HCT116 (cell line): ENCODE measurements at regions not wholly inside any gene's neighbourhood (a gene's known extent, or its start where the extent isn't known, plus 50 kb on each side); places are given as distances from the start of the nearest gene placed in this dataset.

Experiments used
- ATAC-seq: fragments of 200-7000 bp; cut with Tn5 transposase; 2 replicates; pipeline ENCODE4 v1.9.1; 2020; ENCODE audit warnings: mild to moderate bottlenecking, moderate library complexity
- BruUV-seq: library from RNA; stranded (reverse); fragments of 400-500 nt; replicated peaks from 2 replicates; lab custom pipeline; 2021; lab: Mats Ljungman, UMichigan
- CTCF ChIA-PET: fragments of 300-600 bp; sonication (Branson Sonifier 250); formaldehyde crosslinking; loops from one replicate; lab custom pipeline; 2021; ENCODE audit warnings: antibody characterized with exemption; lab: Charles Lee
- POLR2A ChIA-PET: fragments of 300-600, 350-600 bp; sonication (Branson Sonifier 250); formaldehyde crosslinking; loops from one replicate; lab custom pipeline; 2021; ENCODE audit warnings: antibody characterized with exemption; lab: Charles Lee
- RAD21 ChIA-PET, 2 experiments: fragments of 300-600 bp; sonication (Branson Sonifier 250); formaldehyde crosslinking; loops; one replicate each; lab custom pipeline; 2023; ENCODE audit warnings: low total read pairs in 2 of 2; ENCODE audit not compliant: uncharacterized antibody in 2 of 2, unreplicated experiment in 2 of 2, low non-redundant PET in 1 of 2; lab: Charles Lee
- DNase-seq: peaks from one replicate; pipeline ENCODE4 v3.0.0-alpha.2; 2010; ENCODE audit warnings: low read depth, low spot score
- H2AFZ ChIP-seq: fragments of 200-600 bp; shearing (Covaris generic), sonication (generic); 2 replicates; pipeline ENCODE4 v1.6.1; 2017; ENCODE audit warnings: low read depth, mixed run types, mixed read lengths, antibody characterized with exemption, low read length; ENCODE audit not compliant: poor library complexity, severe bottlenecking
- H3K27ac ChIP-seq: 2 replicates; pipeline ENCODE4 v1.5.1; 2012; ENCODE audit warnings: low read depth, low read length
- H3K27me3 ChIP-seq: fragments of 200-600 bp; sonication (generic); 2 replicates; pipeline ENCODE4 v1.6.1; 2016; ENCODE audit warnings: mixed run types, low read length, mixed read lengths; ENCODE audit not compliant: insufficient read depth
- H3K36me3 ChIP-seq, 2 experiments: fragments of 200-500 bp in 1 of 2; fragments of 200-600 bp in 1 of 2; sonication (Bioruptor generic) in 1 of 2; sonication (generic) in 1 of 2; 2 replicates each; pipeline versions ENCODE4 v1.5.1 to v1.6.1; 2014 to 2016; ENCODE audit warnings: low read length in 2 of 2, inconsistent platforms in 1 of 2, mixed read lengths in 1 of 2, mixed run types in 1 of 2; ENCODE audit not compliant: insufficient read depth in 2 of 2, control insufficient read depth in 1 of 2
- H3K4me1 ChIP-seq, 2 experiments: fragments of 200-600 bp in 1 of 2; sonication (generic) in 1 of 2; 2 replicates each; pipeline versions ENCODE4 v1.5.1 to v1.6.1; 2012 to 2017; ENCODE audit warnings: low read length in 2 of 2, inconsistent platforms in 1 of 2, mild to moderate bottlenecking in 1 of 2, mixed read lengths in 1 of 2, mixed run types in 1 of 2, moderate library complexity in 1 of 2; ENCODE audit not compliant: insufficient read depth in 2 of 2, control insufficient read depth in 1 of 2
- H3K4me2 ChIP-seq: fragments of 200-600 bp; sonication (generic); 2 replicates; pipeline ENCODE4 v1.6.1; 2017; ENCODE audit warnings: mixed run types, low read length, mixed read lengths
- H3K4me3 ChIP-seq, 2 experiments: fragments of 200-600 bp in 1 of 2; sonication (generic) in 1 of 2; replicated peaks in 1 of 2; 2 replicates each; pipeline ENCODE4 v1.5.1; 2011 to 2016; ENCODE audit warnings: low read length in 2 of 2, control low read depth in 1 of 2, low read depth in 1 of 2, mild to moderate bottlenecking in 1 of 2, mixed read lengths in 1 of 2, mixed run types in 1 of 2
- H3K79me2 ChIP-seq: fragments of 200-600 bp; sonication (generic); 2 replicates; pipeline ENCODE4 v1.6.1; 2017; ENCODE audit warnings: mild to moderate bottlenecking, mixed run types, low read length, moderate library complexity, mixed read lengths; ENCODE audit not compliant: insufficient read depth
- H3K9ac ChIP-seq: fragments of 200-600 bp; sonication (generic); 2 replicates; pipeline ENCODE4 v1.6.1; 2016; ENCODE audit warnings: low read length, mixed read lengths
- H3K9me2 ChIP-seq: fragments of 200-600 bp; sonication (generic), shearing (Covaris generic); 2 replicates; pipeline ENCODE4 v1.6.1; 2017; ENCODE audit warnings: mixed run types, mild to moderate bottlenecking, moderate library complexity; ENCODE audit not compliant: insufficient read depth
- H3K9me3 ChIP-seq, 2 experiments: fragments of 200-500 bp in 1 of 2; fragments of 200-600 bp in 1 of 2; sonication (Bioruptor generic) in 1 of 2; sonication (generic) in 1 of 2; 2 replicates each; pipeline ENCODE4 v1.6.1; 2014 to 2017; ENCODE audit warnings: low read length in 2 of 2, mixed read lengths in 2 of 2, inconsistent platforms in 1 of 2, low read depth in 1 of 2, mild to moderate bottlenecking in 1 of 2, mixed run types in 1 of 2, moderate library complexity in 1 of 2; ENCODE audit not compliant: control insufficient read depth in 1 of 2, insufficient read depth in 1 of 2
- H4K20me1 ChIP-seq: fragments of 200-600 bp; sonication (generic), shearing (Covaris generic); 2 replicates; pipeline ENCODE4 v1.6.1; 2017; ENCODE audit warnings: mixed run types, mild to moderate bottlenecking, moderate library complexity; ENCODE audit not compliant: insufficient read depth
- CEBPB ChIP-seq: IDR thresholded peaks from 2 replicates; pipeline ENCODE4 v1.6.1; 2012; ENCODE audit warnings: low read depth
- EGR1 ChIP-seq: IDR thresholded peaks from 2 replicates; pipeline ENCODE4 v1.6.1; 2012; ENCODE audit warnings: low read depth
- ELF1 ChIP-seq: IDR thresholded peaks from 2 replicates; pipeline ENCODE4 v1.6.1; 2012; ENCODE audit warnings: low read depth, borderline replicate concordance
- EZH2 ChIP-seq: fragments of 200-600 bp; sonication (generic); IDR thresholded peaks from 2 replicates; pipeline ENCODE4 v1.6.1; 2017; ENCODE audit warnings: antibody characterized with exemption, mixed run types
- FOSL1 ChIP-seq: IDR thresholded peaks from 2 replicates; pipeline ENCODE4 v1.6.1; 2012; ENCODE audit warnings: low read depth
- MAX ChIP-seq: IDR thresholded peaks from 2 replicates; pipeline ENCODE4 v1.6.1; 2012
- POLR2AphosphoS5 ChIP-seq: IDR thresholded peaks from 2 replicates; pipeline ENCODE4 v1.6.1; 2011; ENCODE audit warnings: mild to moderate bottlenecking, low read depth, low read length, moderate library complexity
- RAD21 ChIP-seq: IDR thresholded peaks from 2 replicates; pipeline ENCODE4 v1.6.1; 2012; ENCODE audit warnings: low read depth, mild to moderate bottlenecking
- REST ChIP-seq: IDR thresholded peaks from 2 replicates; pipeline ENCODE4 v1.6.1; 2012; ENCODE audit warnings: low read depth
- SRF ChIP-seq: IDR thresholded peaks from 2 replicates; pipeline ENCODE4 v1.6.1; 2012; ENCODE audit warnings: low read depth
- TCF7L2 ChIP-seq: IDR thresholded peaks from 2 replicates; pipeline ENCODE4 v1.7.0; 2011; ENCODE audit warnings: borderline replicate concordance, inconsistent platforms; ENCODE audit not compliant: insufficient read depth, insufficient read length; ENCODE audit errors: extremely low read depth
- ZFX ChIP-seq: fragments of 450-650 bp; IDR thresholded peaks from 2 replicates; pipeline ENCODE4 v1.6.1; 2017
- intact Hi-C: fragments of 100-400 bp; cut with micrococcal nuclease; formaldehyde crosslinking; loops from 2 replicates; pipeline ENCODE4 v1.10.0; 2022
- TF ChIP-seq, protein P1 (sequence below): IDR thresholded peaks from 2 replicates; pipeline ENCODE4 v1.6.1; 2012

DNA sequence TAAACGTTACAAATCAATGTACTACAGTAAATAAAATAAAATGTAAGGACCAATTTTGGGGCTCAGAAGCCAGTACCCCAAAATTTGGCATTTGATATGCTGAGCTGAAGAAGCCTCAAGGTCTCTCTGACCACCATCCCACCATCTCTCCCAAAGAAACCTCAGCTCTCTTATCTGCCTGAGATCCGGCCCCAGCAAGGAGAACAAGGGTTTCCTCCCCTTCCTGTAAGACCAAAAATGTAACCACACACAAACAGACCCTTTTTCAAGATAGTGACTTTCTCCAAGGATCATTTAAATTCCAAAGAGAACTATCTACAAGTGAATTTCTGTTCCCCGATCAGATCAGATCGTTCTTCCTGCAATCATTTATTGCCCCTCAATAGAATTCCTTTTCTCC is 68.1 kb upstream of the SLC45A1 start:
- Histone ChIP-seq H3K4me1 (peaks cover 0 to 4% of the 10 kb centered on the region in 2 experiments; a peak in 2 of 4 replicates), H3K9me2 (no peaks in the 10 kb centered on the region), H3K79me2 (no peaks in the 10 kb centered on the region), H3K27me3 (no peaks in the 10 kb centered on the region), H3K9me3 (no peaks in the 10 kb centered on the region), H3K4me2 (no peak overlapping the region), H3K36me3 (no peaks in the 10 kb centered on the region), H2AFZ (no peak overlapping the region), H4K20me1 (no peaks in the 10 kb centered on the region), H3K4me3 (no peak overlapping the region), H3K27ac (no peak overlapping the region), H3K9ac (no peak overlapping the region)
- ATAC-seq (no peak), DNase-seq (no peak)
- ChIA-PET RAD21 (no interaction called here), POLR2A (no interaction called here), CTCF (no interaction called here)
- no peak for TF ChIP-seq FOSL1
- no peak for TF ChIP-seq POLR2AphosphoS5
- TF ChIP-seq CEBPB: no peak
- no peak for TF ChIP-seq RAD21
- TF ChIP-seq EZH2: no peak
- TF ChIP-seq TCF7L2: no peak
- no peak for TF ChIP-seq ELF1
- intact Hi-C loops: no loop called here
- BruUV-seq: no TSS peak

DNA sequence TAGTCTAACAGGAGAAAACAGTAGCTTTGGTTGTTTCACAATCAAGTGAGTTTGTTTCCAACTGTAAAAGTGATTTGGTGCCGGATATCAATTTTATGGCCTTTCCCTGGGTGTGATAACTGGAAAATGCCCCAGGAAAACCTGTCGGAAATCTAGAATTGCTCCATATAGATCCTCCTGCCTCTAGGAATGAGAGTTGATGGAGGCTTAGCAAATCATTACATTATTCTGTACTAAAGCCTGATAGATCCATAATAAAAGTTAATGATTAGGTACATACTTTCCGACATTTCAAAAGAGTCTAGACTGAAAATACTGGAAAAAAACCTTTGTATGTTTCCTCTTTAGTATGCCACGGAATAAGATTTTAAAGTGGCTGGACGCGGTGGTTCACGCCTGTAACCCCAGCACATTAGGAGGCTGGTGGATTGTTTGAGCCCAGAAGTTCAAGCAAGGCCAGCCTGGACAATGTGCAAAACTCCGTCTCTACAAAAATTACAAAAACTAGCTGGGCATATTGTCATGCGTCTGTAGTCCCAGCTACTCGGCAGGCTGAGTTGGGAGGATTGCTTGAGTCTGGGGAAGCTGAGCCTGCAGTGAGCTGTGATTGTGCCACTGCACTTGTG is 70.0 kb upstream of the SLC45A1 start:
- DNase-seq: no peak
- Histone ChIP-seq H3K27ac (no peak overlapping the region), H3K9me2 (no peaks in the 10 kb centered on the region), H3K79me2 (no peaks in the 10 kb centered on the region), H3K36me3 (no peaks in the 10 kb centered on the region), H3K27me3 (no peaks in the 10 kb centered on the region), H3K9ac (no peak overlapping the region), H4K20me1 (no peaks in the 10 kb centered on the region), H3K4me2 (no peak overlapping the region), H2AFZ (no peak overlapping the region), H3K4me3 (no peak overlapping the region), H3K4me1 (peaks cover 0 to 4% of the 10 kb centered on the region in 2 experiments; a peak in 2 of 4 replicates), H3K9me3 (no peaks in the 10 kb centered on the region)
- RAD21 ChIA-PET: no interaction called here
- intact Hi-C loops: no loop called here
- CTCF ChIA-PET: interaction anchor here (1.1 kb wide), 1 partner anchor 66 kb away, joined by 3 read pairs; no protein-coding TSS in a partner anchor
- no peak for ATAC-seq
- no TSS peak for BruUV-seq
- POLR2A ChIA-PET: no interaction called here
- TF ChIP-seq RAD21: no peak
- no peak for TF ChIP-seq MAX
- TF ChIP-seq SRF: no peak
- no peak for TF ChIP-seq CEBPB
- no peak for TF ChIP-seq TCF7L2
- TF ChIP-seq, protein P1, sequence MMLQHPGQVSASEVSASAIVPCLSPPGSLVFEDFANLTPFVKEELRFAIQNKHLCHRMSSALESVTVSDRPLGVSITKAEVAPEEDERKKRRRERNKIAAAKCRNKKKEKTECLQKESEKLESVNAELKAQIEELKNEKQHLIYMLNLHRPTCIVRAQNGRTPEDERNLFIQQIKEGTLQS: no peak
- no peak for TF ChIP-seq ZFX
- TF ChIP-seq REST: no peak
- no peak for TF ChIP-seq EGR1
